Memory B cell (primary cell): ENCODE measurements at regions not wholly inside any gene's neighbourhood (a gene's known extent, or its start where the extent isn't known, plus 50 kb on each side); places are given as distances from the start of the nearest gene placed in this dataset.

Experiments used
- ATAC-seq: fragments of 150-1000 bp; cut with Tn5 transposase; 2 replicates; pipeline ENCODE4 v1.10.0; 2021; ENCODE audit warnings: low read depth, mild to moderate bottlenecking, moderate library complexity
- DNase-seq, 2 donors: peaks; one replicate each; pipeline ENCODE4 v3.0.0; 2022; ENCODE audit warnings: low spot score in 2 of 2
- H3K27ac Mint-ChIP-seq: one replicate; pipeline ENCODE4 v1.8.0; 2022; ENCODE audit warnings: mild to moderate bottlenecking, moderate library complexity, mixed read lengths
- H3K27me3 Mint-ChIP-seq: one replicate; pipeline ENCODE4 v1.8.0; 2022; ENCODE audit warnings: mixed read lengths
- H3K36me3 Mint-ChIP-seq: one replicate; pipeline ENCODE4 v1.8.0; 2022; ENCODE audit warnings: mild to moderate bottlenecking, mixed read lengths
- H3K4me1 Mint-ChIP-seq: one replicate; pipeline ENCODE4 v1.8.0; 2022; ENCODE audit warnings: mixed read lengths
- H3K4me3 Mint-ChIP-seq: one replicate; pipeline ENCODE4 v1.8.0; 2022; ENCODE audit warnings: mild to moderate bottlenecking, moderate library complexity, mixed read lengths
- H3K9me3 Mint-ChIP-seq: one replicate; pipeline ENCODE4 v1.8.0; 2022; ENCODE audit warnings: mixed read lengths

DNA sequence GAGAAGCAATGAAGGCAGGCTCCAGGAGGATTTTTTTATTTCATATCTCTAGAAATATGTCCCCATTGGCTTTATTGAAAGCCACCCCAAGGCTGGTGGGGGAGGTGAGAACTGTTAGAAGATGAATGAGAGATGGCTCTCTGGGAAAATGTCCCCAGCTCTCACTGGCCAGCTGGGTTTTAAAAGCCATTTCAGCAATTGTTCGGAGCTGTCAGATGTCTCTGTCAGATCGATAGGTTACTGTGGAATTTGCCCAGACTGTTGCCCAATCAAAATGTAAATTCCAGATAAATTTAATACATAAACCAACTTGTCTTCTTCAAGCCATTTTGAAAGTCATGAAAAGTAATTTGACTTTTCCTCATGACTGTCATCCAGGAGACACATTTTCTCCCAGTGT is 67.0 kb upstream of the BRINP1 start:
- Mint-ChIP-seq H3K4me1 (no peaks in the 10 kb centered on the region), H3K27me3 (no peaks in the 10 kb centered on the region), H3K9me3 (no peaks in the 10 kb centered on the region), H3K36me3 (no peaks in the 10 kb centered on the region), H3K4me3 (no peak overlapping the region), H3K27ac (no peak overlapping the region)
- DNase-seq (no peak), ATAC-seq (no peak)

DNA sequence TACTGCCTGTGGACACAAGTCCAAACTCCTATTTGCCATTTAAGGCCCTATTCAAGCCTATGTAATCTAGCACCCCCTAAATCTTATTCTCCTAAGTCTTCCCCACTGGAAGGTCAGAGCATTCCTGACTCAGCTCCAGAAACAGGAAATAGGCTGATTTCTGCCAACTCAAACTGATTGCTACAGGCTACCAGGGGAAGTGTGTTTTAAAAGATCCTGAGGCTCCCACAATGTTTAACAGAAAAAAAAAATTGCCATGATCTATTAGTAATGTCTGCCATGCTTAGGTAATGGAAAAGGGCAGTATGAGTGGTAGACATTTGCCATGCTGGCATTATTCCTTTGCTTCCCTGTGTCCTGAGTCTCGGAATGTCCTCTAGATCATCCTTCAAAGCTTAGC is 65.8 kb upstream of the BRINP1 start:
- no peaks in the 10 kb centered on the region for H3K9me3 Mint-ChIP-seq
- H3K36me3 Mint-ChIP-seq: no peaks in the 10 kb centered on the region
- H3K4me1 Mint-ChIP-seq: no peaks in the 10 kb centered on the region
- H3K27ac Mint-ChIP-seq: no peak overlapping the region
- H3K27me3 Mint-ChIP-seq: no peaks in the 10 kb centered on the region
- ATAC-seq (no peak), DNase-seq (no peak)
- H3K4me3 Mint-ChIP-seq: no peak overlapping the region

DNA sequence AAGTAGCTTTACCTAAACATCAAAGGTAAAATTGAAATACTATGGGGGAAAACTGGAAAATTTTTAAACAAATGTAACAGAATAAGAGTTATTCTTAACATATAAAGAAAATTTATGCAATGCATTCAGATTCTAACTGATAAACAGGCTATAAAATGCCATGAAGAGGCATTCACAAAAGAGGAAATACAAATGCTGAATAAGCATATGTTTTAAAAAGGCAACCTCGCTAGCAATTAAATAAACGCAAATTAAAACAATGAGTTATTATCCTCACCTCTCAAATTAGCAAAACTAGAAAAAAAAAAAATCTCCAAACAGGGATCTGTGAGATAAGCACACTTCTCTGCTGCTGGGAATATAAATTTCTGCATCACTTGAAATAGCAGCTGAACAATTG is 63.2 kb upstream of the BRINP1 start:
- Mint-ChIP-seq H3K27ac (no peak overlapping the region), H3K36me3 (no peaks in the 10 kb centered on the region), H3K27me3 (peaks cover 2% of the 10 kb centered on the region), H3K4me1 (no peaks in the 10 kb centered on the region), H3K4me3 (no peak overlapping the region), H3K9me3 (peaks cover 2% of the 10 kb centered on the region)
- ATAC-seq (no peak), DNase-seq (no peak)

DNA sequence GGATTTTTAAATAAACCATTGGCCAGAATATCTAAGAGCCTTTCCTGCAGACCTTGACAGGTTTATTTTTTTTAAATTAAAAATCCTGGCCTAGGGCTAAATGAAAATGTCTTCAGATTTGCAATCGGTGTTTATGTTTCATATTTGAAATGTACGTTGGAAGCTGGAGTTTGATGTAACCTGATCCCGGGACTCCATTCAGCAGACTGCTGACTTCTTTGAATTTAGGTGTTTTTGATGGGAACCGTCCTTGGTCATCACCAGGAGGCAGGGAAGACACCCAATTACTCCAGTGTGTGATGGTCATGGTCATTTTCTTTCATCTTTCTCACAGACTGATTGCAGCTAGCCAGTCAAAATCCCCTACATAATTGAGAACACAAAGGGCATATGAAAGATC is 60.1 kb upstream of the BRINP1 start:
- ATAC-seq: no peak
- Mint-ChIP-seq H3K27me3 (peaks cover 2% of the 10 kb centered on the region), H3K9me3 (peaks cover 5% of the 10 kb centered on the region), H3K36me3 (no peaks in the 10 kb centered on the region), H3K4me1 (no peaks in the 10 kb centered on the region), H3K27ac (no peak overlapping the region), H3K4me3 (no peak overlapping the region)
- DNase-seq: no peak

DNA sequence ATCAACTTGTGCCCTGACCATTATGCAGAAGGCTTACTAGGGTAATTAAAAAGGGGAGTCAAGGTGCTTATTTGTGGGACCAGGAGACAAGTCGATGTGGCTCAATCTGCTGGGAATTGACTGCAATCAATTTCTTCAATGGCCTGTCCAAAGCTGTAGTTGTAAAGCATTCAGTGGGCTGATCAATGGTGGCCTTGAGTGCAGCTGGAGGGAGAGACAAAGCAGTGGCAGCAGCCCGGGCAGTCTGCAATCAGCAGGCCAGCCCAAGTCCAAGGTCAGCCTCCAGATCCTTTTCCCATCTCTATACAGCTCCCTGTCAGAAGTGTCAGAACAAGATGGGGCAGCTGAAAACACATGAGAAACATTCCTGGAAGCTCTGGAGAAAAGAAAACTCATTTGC is 51.0 kb upstream of the BRINP1 start:
- Mint-ChIP-seq H3K4me1 (no peaks in the 10 kb centered on the region), H3K36me3 (no peaks in the 10 kb centered on the region), H3K9me3 (no peaks in the 10 kb centered on the region), H3K27me3 (no peaks in the 10 kb centered on the region), H3K27ac (no peak overlapping the region), H3K4me3 (no peak overlapping the region)
- DNase-seq: no peak
- no peak for ATAC-seq
